HG03378 (cell line): ENCODE measurements at regions not wholly inside any gene's neighbourhood (a gene's known extent, or its start where the extent isn't known, plus 50 kb on each side); places are given as distances from the start of the nearest gene placed in this dataset.

Source experiments
- ATAC-seq: cut with Tn5 transposase; IDR thresholded peaks from one replicate; pipeline ENCODE4 v1.9.1; 2021; ENCODE audit warnings: mild to moderate bottlenecking, moderate library complexity; ENCODE audit not compliant: unreplicated experiment

- no peak for ATAC-seq
Observed at GRCh38 chr5:158174026-158174425, 315.1 kb upstream of the CLINT1 start.

GRCh38 chr5:158172005-158172404 is 313.1 kb upstream of the CLINT1 start:
- ATAC-seq: no peak

- no peak for ATAC-seq
Observed at GRCh38 chr5:158170534-158170933, 311.6 kb upstream of the CLINT1 start.

- no peak for ATAC-seq
Observed at GRCh38 chr5:158170060-158170459, 311.1 kb upstream of the CLINT1 start.

- ATAC-seq: no peak
Observed at GRCh38 chr5:158166424-158166823, 307.5 kb upstream of the CLINT1 start.

- ATAC-seq: no peak
Observed at GRCh38 chr5:158165647-158166046, 306.7 kb upstream of the CLINT1 start.

- ATAC-seq: no peak
Observed at GRCh38 chr5:158164296-158165047, 305.5 kb upstream of the CLINT1 start.

- ATAC-seq: no peak
Observed at GRCh38 chr5:158163451-158164295, 304.7 kb upstream of the CLINT1 start.

GRCh38 chr5:158162479-158163034 is 303.6 kb upstream of the CLINT1 start:
- no peak for ATAC-seq

GRCh38 chr5:158162026-158162425 is 303.1 kb upstream of the CLINT1 start:
- no peak for ATAC-seq

GRCh38 chr5:158159621-158160020 is 300.7 kb upstream of the CLINT1 start:
- no peak for ATAC-seq

- ATAC-seq: no peak
Observed at GRCh38 chr5:158155811-158156505, 297.0 kb upstream of the CLINT1 start.

- ATAC-seq: no peak
Observed at GRCh38 chr5:158155067-158155466, 296.1 kb upstream of the CLINT1 start.

GRCh38 chr5:158154226-158155005 is 295.5 kb upstream of the CLINT1 start:
- ATAC-seq: no peak

- no peak for ATAC-seq
Observed at GRCh38 chr5:158153508-158153907, 294.6 kb upstream of the CLINT1 start.

GRCh38 chr5:158152136-158152535 is 293.2 kb upstream of the CLINT1 start:
- no peak for ATAC-seq

GRCh38 chr5:158147227-158147626 is 288.3 kb upstream of the CLINT1 start:
- ATAC-seq: no peak

- ATAC-seq: no peak
Observed at GRCh38 chr5:158145827-158146226, 286.9 kb upstream of the CLINT1 start.

- no peak for ATAC-seq
Observed at GRCh38 chr5:158143081-158143480, 284.1 kb upstream of the CLINT1 start.

GRCh38 chr5:158142156-158142555 is 283.2 kb upstream of the CLINT1 start:
- no peak for ATAC-seq
